NB4 (cell line): ENCODE measurements at regions not wholly inside any gene's neighbourhood (a gene's known extent, or its start where the extent isn't known, plus 50 kb on each side); places are given as distances from the start of the nearest gene placed in this dataset.

Source experiments
- DNase-seq: peaks from one replicate; pipeline ENCODE4 v3.0.0; 2010; ENCODE audit warnings: low read depth
- H3K4me3 ChIP-seq: one replicate; pipeline ENCODE4 v1.5.1; 2011; ENCODE audit warnings: mild to moderate bottlenecking, low read depth, low read length, moderate library complexity
- MYC ChIP-seq: IDR thresholded peaks from 2 replicates; pipeline ENCODE4 v1.6.1; 2011; ENCODE audit warnings: low read depth, low read length
- POLR2A ChIP-seq: IDR thresholded peaks from 2 replicates; pipeline ENCODE4 v1.6.1; 2011; ENCODE audit warnings: mild to moderate bottlenecking; ENCODE audit not compliant: insufficient read length; ENCODE audit errors: extremely low read depth
- TF ChIP-seq, protein P1 (sequence below): IDR thresholded peaks from one replicate; pipeline ENCODE4 v1.5.1; 2012; ENCODE audit warnings: low read depth, low read length
- TF ChIP-seq, protein P2 (sequence below): IDR thresholded peaks from 2 replicates; pipeline ENCODE4 v1.6.1; 2011; ENCODE audit warnings: low read depth, low read length

DNA sequence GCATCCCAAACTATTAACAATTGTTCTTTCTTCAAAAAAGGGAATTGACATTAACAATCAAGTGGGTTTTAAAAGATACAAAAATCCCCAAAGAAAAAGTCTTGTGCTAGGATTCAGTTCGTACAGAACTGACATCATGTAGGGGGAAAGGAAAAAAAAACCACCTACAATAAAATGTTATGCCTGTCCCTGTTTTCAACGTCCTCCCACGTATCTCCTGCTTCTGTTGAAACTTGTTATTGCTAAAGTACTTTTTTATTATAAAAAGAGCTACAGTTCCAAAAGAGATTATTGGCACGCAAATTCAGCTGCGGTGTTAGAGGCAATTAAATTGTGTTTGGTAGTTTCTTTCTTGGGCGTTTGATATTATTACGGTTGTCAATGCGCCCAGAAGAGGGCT, 102.8 kb upstream of the PHACTR1 start:
- no peak for DNase-seq
- TF ChIP-seq MYC = no peak
- TF ChIP-seq POLR2A = no peak
- TF ChIP-seq, protein P1, sequence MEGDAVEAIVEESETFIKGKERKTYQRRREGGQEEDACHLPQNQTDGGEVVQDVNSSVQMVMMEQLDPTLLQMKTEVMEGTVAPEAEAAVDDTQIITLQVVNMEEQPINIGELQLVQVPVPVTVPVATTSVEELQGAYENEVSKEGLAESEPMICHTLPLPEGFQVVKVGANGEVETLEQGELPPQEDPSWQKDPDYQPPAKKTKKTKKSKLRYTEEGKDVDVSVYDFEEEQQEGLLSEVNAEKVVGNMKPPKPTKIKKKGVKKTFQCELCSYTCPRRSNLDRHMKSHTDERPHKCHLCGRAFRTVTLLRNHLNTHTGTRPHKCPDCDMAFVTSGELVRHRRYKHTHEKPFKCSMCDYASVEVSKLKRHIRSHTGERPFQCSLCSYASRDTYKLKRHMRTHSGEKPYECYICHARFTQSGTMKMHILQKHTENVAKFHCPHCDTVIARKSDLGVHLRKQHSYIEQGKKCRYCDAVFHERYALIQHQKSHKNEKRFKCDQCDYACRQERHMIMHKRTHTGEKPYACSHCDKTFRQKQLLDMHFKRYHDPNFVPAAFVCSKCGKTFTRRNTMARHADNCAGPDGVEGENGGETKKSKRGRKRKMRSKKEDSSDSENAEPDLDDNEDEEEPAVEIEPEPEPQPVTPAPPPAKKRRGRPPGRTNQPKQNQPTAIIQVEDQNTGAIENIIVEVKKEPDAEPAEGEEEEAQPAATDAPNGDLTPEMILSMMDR = no peak
- TF ChIP-seq, protein P2, sequence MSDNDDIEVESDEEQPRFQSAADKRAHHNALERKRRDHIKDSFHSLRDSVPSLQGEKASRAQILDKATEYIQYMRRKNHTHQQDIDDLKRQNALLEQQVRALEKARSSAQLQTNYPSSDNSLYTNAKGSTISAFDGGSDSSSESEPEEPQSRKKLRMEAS = no peak
- no peak overlapping the region for H3K4me3 ChIP-seq

DNA sequence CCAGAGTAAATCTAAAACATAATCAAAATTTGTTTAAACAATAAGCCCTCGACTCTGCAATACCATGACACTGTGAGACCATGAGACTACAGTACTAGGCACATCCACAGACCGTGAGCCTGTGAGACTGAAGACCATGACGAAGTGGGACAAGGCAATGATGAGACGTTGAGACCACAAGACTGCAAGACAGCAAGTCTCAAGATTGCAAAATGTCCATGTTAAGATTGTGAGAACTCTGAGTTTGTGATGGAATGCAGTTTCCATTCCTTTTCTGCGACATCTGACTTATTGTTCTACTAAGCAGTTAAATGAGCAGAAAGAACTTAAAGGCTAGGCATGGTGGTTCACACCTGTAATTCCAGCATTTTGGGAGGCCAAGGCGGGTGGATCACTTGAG, 102.1 kb upstream of the PHACTR1 start:
- TF ChIP-seq POLR2A (no peak), MYC (no peak)
- TF ChIP-seq, protein P2 = no peak
- TF ChIP-seq, protein P1 = no peak
- DNase-seq = no peak

DNA sequence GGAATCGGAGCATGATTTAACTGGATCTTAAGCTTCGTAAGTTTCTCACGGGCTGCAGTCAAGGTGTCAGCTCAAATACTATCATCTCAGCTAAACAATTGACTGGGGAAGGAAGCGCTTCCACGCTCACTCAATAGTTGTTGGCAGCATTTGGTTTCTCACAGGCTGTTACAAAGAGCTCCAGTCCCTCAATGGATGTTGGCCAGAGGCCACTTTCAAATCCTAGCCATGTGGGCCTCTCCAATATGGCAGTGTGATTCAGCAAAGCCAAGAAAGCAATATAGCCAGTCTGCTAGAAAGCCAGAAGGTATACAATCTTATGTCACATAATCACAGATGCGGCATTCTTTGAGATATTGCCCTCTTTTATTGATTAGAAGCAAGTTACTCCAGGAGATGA, 98.3 kb upstream of the PHACTR1 start:
- DNase-seq = no peak
- TF ChIP-seq, protein P2 = no peak
- TF ChIP-seq, protein P1 = no peak
- no peak for TF ChIP-seq MYC
- no peak for TF ChIP-seq POLR2A
- no peak overlapping the region for H3K4me3 ChIP-seq

More for the DNA sequence above, 102.1 kb upstream of the PHACTR1 start:
- no peak overlapping the region for H3K4me3 ChIP-seq

DNA sequence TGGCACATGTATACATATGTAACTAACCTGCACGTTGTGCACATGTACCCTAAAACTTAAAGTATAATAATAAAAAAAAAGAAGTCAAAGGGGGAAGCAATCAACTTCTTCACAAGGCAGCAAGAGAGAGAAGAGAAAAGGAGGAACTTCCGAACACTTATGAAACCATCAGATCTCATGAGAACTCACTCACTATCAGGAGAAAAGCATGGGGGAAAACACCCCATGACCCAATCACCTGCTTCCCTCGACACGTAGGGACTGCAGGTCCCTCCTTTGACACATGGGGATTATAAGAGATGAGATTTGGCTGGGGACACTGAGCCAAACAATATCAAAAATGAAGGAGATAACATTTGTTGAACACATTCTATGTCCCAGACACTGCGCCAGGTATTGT, 94.8 kb upstream of the PHACTR1 start:
- H3K4me3 ChIP-seq = no peak overlapping the region
- TF ChIP-seq, protein P2 = no peak
- TF ChIP-seq MYC (no peak), POLR2A (no peak)
- TF ChIP-seq, protein P1 = no peak
- no peak for DNase-seq

DNA sequence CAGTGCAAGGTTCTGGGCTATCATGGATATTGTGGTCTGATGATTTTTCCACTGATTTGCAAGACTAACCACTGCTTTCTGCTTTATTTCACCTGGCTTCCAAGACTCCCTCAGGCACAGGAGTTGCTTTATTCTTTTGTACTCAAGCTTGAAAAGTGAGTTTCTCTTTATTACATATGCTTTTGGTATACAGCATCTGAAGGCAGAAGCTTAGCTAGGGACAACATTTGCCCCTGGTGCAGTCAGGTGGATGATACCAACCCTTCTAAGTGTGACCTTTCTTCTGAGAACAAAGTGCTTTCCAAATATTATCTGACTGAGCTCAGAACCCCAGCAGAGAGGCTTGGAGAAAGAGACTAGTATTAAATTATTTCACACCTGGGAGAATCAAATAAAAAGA, 94.0 kb upstream of the PHACTR1 start:
- TF ChIP-seq POLR2A = no peak
- TF ChIP-seq MYC = no peak
- TF ChIP-seq, protein P2 = no peak
- TF ChIP-seq, protein P1 = no peak
- no peak overlapping the region for H3K4me3 ChIP-seq
- DNase-seq = no peak
